IMR-90 (cell line): ENCODE measurements at regions not wholly inside any gene's neighbourhood (a gene's known extent, or its start where the extent isn't known, plus 50 kb on each side); places are given as distances from the start of the nearest gene placed in this dataset.

Experiments
- ATAC-seq: fragments of 200-7000 bp; cut with Tn5 transposase; 2 replicates; pipeline ENCODE4 v1.9.1; 2020; ENCODE audit warnings: low read depth, mild to moderate bottlenecking, moderate library complexity
- BruUV-seq: library from RNA; stranded (reverse); fragments of 400-500 nt; replicated peaks from 2 replicates; lab custom pipeline; 2021; lab: Mats Ljungman, UMichigan
- CTCF ChIA-PET: fragments of 300-600 bp; formaldehyde crosslinking; extraction: SDS; loops from one replicate; lab custom pipeline; 2021; ENCODE audit warnings: antibody characterized with exemption; lab: Yijun Ruan, JAX
- POLR2A ChIA-PET: fragments of 300-600 bp; sonication (Branson Sonifier 250); formaldehyde crosslinking; loops from one replicate; lab custom pipeline; 2022; ENCODE audit warnings: antibody characterized with exemption; ENCODE audit not compliant: unreplicated experiment; lab: Charles Lee
- DNase-seq: peaks from one replicate; pipeline ENCODE4 v3.0.0; 2013
- H2AFZ ChIP-seq: replicated peaks from 2 replicates; pipeline ENCODE3; 2013; ENCODE audit warnings: low read length, mild to moderate bottlenecking; ENCODE audit not compliant: poor library complexity
- H2AK5ac ChIP-seq: 2 replicates; pipeline ENCODE4 v1.6.1; 2013; ENCODE audit warnings: low read depth, low read length, inconsistent platforms
- H2AK9ac ChIP-seq: replicated peaks from 2 replicates; pipeline ENCODE3; 2013; ENCODE audit warnings: mild to moderate bottlenecking, low read depth, low read length, moderate library complexity; ENCODE audit not compliant: poor library complexity
- H2BK120ac ChIP-seq: 2 replicates; pipeline ENCODE4 v1.6.1; 2013; ENCODE audit warnings: low read depth, low read length, inconsistent platforms
- H2BK15ac ChIP-seq: 3 replicates; pipeline ENCODE4 v1.6.1; 2013; ENCODE audit warnings: low read depth, low read length, inconsistent platforms
- H2BK20ac ChIP-seq: 2 replicates; pipeline ENCODE4 v1.6.1; 2013; ENCODE audit warnings: low read depth, mild to moderate bottlenecking, inconsistent platforms, low read length, moderate library complexity
- H2BK5ac ChIP-seq: 2 replicates; pipeline ENCODE4 v1.6.1; 2013; ENCODE audit warnings: mild to moderate bottlenecking, low read depth, low read length, inconsistent platforms; ENCODE audit not compliant: poor library complexity, severe bottlenecking
- H3K14ac ChIP-seq: replicated peaks from 2 replicates; pipeline ENCODE4 v1.6.1; 2013; ENCODE audit warnings: low read depth, low read length, inconsistent platforms
- H3K18ac ChIP-seq: 2 replicates; pipeline ENCODE4 v1.6.1; 2013; ENCODE audit warnings: low read depth, low read length, control low read depth
- H3K23ac ChIP-seq: 2 replicates; pipeline ENCODE4 v1.6.1; 2013; ENCODE audit warnings: low read depth, low read length, inconsistent platforms
- H3K27ac ChIP-seq: 2 replicates; pipeline ENCODE4 v1.5.1; 2013; ENCODE audit warnings: mild to moderate bottlenecking, control low read depth, low read length; ENCODE audit not compliant: insufficient read depth
- H3K27me3 ChIP-seq: 2 replicates; pipeline ENCODE4 v1.6.1; 2013; ENCODE audit warnings: low read length; ENCODE audit not compliant: control insufficient read depth, insufficient read depth
- H3K36me3 ChIP-seq: 2 replicates; pipeline ENCODE4 v1.6.1; 2013; ENCODE audit warnings: low read length, mixed read lengths; ENCODE audit not compliant: control insufficient read depth, insufficient read depth
- H3K4ac ChIP-seq: 2 replicates; pipeline ENCODE4 v1.6.1; 2013; ENCODE audit warnings: low read depth, low read length, inconsistent platforms
- H3K4me1 ChIP-seq: 2 replicates; pipeline ENCODE4 v1.6.1; 2013; ENCODE audit warnings: low read length, mixed read lengths; ENCODE audit not compliant: control insufficient read depth, insufficient read depth
- H3K4me2 ChIP-seq: 2 replicates; pipeline ENCODE4 v1.6.1; 2013; ENCODE audit warnings: low read depth, mild to moderate bottlenecking, control low read depth, low read length, moderate library complexity
- H3K4me3 ChIP-seq: 2 replicates; pipeline ENCODE4 v1.5.1; 2013; ENCODE audit warnings: low read depth, mild to moderate bottlenecking, control low read depth, low read length, moderate library complexity; ENCODE audit not compliant: insufficient read depth
- H3K56ac ChIP-seq: 2 replicates; pipeline ENCODE4 v1.6.1; 2013; ENCODE audit warnings: low read length, inconsistent platforms; ENCODE audit not compliant: insufficient read depth; ENCODE audit errors: extremely low read depth
- H3K79me1 ChIP-seq, 2 experiments: 2 replicates each; pipeline ENCODE4 v1.6.1; 2013; ENCODE audit warnings: low read length in 2 of 2, inconsistent platforms in 1 of 2, low read depth in 1 of 2
- H3K9ac ChIP-seq: 2 replicates; pipeline ENCODE4 v1.6.1; 2013; ENCODE audit warnings: low read depth, low read length, control low read depth
- H3K9me1 ChIP-seq: 2 replicates; pipeline ENCODE4 v1.6.1; 2013; ENCODE audit warnings: low read length, inconsistent platforms; ENCODE audit not compliant: insufficient read depth
- H3K9me3 ChIP-seq: 2 replicates; pipeline ENCODE4 v1.6.1; 2013; ENCODE audit warnings: low read length; ENCODE audit not compliant: control insufficient read depth, insufficient read depth
- H4K20me1 ChIP-seq: 2 replicates; pipeline ENCODE4 v1.6.1; 2013; ENCODE audit warnings: low read length, inconsistent platforms; ENCODE audit not compliant: insufficient read depth
- H4K5ac ChIP-seq: 2 replicates; pipeline ENCODE4 v1.6.1; 2013; ENCODE audit warnings: mild to moderate bottlenecking, low read depth, low read length, control low read depth
- H4K8ac ChIP-seq, 2 experiments: 2 replicates each; pipeline ENCODE4 v1.6.1; 2013; ENCODE audit warnings: low read depth in 2 of 2, low read length in 2 of 2, control low read depth in 1 of 2, inconsistent platforms in 1 of 2
- H4K91ac ChIP-seq: 2 replicates; pipeline ENCODE4 v1.6.1; 2013; ENCODE audit warnings: low read depth, low read length, inconsistent platforms; ENCODE audit not compliant: insufficient read depth
- BHLHE40 ChIP-seq: fragments of 150-350 bp; IDR thresholded peaks from 2 replicates; pipeline ENCODE4 v1.6.1; 2016; ENCODE audit warnings: mild to moderate bottlenecking, low read depth, low read length
- CEBPB ChIP-seq: IDR thresholded peaks from 2 replicates; pipeline ENCODE4 v1.6.1; 2012; ENCODE audit warnings: low read depth, low read length, improper control_type of control experiment
- CHD1 ChIP-seq: IDR thresholded peaks from 2 replicates; pipeline ENCODE4 v1.6.1; 2012; ENCODE audit warnings: low read depth, low read length, improper control_type of control experiment
- FOS ChIP-seq: fragments of 150-350 bp; IDR thresholded peaks from 2 replicates; pipeline ENCODE4 v1.6.1; 2016; ENCODE audit warnings: low read depth, low read length
- MAFK ChIP-seq: IDR thresholded peaks from 2 replicates; pipeline ENCODE4 v1.6.1; 2012; ENCODE audit warnings: low read depth, low read length, improper control_type of control experiment
- MAZ ChIP-seq: IDR thresholded peaks from 2 replicates; pipeline ENCODE4 v1.6.1; 2012; ENCODE audit warnings: low read depth, mild to moderate bottlenecking, low read length, improper control_type of control experiment, moderate library complexity, borderline replicate concordance
- MXI1 ChIP-seq: IDR thresholded peaks from 2 replicates; pipeline ENCODE4 v1.6.1; 2012; ENCODE audit warnings: low read depth, mild to moderate bottlenecking, low read length, moderate library complexity, borderline replicate concordance
- NFE2L2 ChIP-seq: fragments of 150-350 bp; IDR thresholded peaks from 2 replicates; pipeline ENCODE4 v1.6.1; 2016; ENCODE audit warnings: low read depth, mild to moderate bottlenecking, low read length
- POLR2A ChIP-seq: IDR thresholded peaks from 2 replicates; pipeline ENCODE4 v1.6.1; 2012; ENCODE audit warnings: mild to moderate bottlenecking, low read depth, low read length
- RAD21 ChIP-seq: IDR thresholded peaks from 2 replicates; pipeline ENCODE4 v1.6.1; 2012; ENCODE audit warnings: low read length, improper control_type of control experiment
- RCOR1 ChIP-seq: IDR thresholded peaks from 2 replicates; pipeline ENCODE4 v1.6.1; 2012; ENCODE audit warnings: mild to moderate bottlenecking, low read length, improper control_type of control experiment; ENCODE audit not compliant: insufficient replicate concordance
- RFX5 ChIP-seq: IDR thresholded peaks from 2 replicates; pipeline ENCODE4 v1.8.0; 2012; ENCODE audit warnings: low read depth, mild to moderate bottlenecking, low read length, moderate library complexity
- SMC3 ChIP-seq: fragments of 150-350 bp; IDR thresholded peaks from 2 replicates; pipeline ENCODE4 v1.6.1; 2016; ENCODE audit warnings: low read depth, mild to moderate bottlenecking, antibody characterized with exemption, low read length, moderate library complexity
- WGBS, 2 experiments: methylation state at CpG; one replicate each; pipeline versions ENCODE4 v1.1.5 to v1.1.7; 2013; ENCODE audit warnings: missing lambda C conversion rate in 2 of 2; ENCODE audit not compliant: insufficient read length in 1 of 2; ENCODE audit errors: extremely low coverage in 2 of 2; 5-methylcytosine and 5-hydroxymethylcytosine counted together
- dilution Hi-C: fragments of 300-500 bp; cut with HindIII; formaldehyde crosslinking; loops from one replicate; pipeline ENCODE4 v1.14.3; 2018; ENCODE audit warnings: low sequenced_read_pairs; ENCODE audit not compliant: unreplicated experiment
- in situ Hi-C: fragments of 300-500 bp; cut with MboI; formaldehyde crosslinking; loops from 3 replicates; pipeline ENCODE4 v1.14.3; 2019; ENCODE audit warnings: low sequenced_read_pairs, inconsistent platforms, mixed read lengths
- intact Hi-C: fragments of 100-400 bp; cut with micrococcal nuclease; formaldehyde crosslinking; loops from 2 replicates; pipeline ENCODE4 v1.10.0; 2022
- TF ChIP-seq, protein P1 (sequence below): fragments of 150-350 bp; IDR thresholded peaks from 2 replicates; pipeline ENCODE4 v1.6.1; 2016; ENCODE audit warnings: low read depth, mild to moderate bottlenecking, low read length, moderate library complexity, borderline replicate concordance
- TF ChIP-seq, protein P2 (sequence below): fragments of 150-350 bp; IDR thresholded peaks from 2 replicates; pipeline ENCODE4 v1.6.1; 2017; ENCODE audit warnings: mild to moderate bottlenecking, antibody characterized with exemption, low read length, low read depth
- TF ChIP-seq, protein P3 (sequence below): conservative IDR thresholded peaks from 2 replicates; pipeline ENCODE4 v1.5.1; 2012; ENCODE audit warnings: mild to moderate bottlenecking, low read depth, low read length, improper control_type of control experiment

DNA sequence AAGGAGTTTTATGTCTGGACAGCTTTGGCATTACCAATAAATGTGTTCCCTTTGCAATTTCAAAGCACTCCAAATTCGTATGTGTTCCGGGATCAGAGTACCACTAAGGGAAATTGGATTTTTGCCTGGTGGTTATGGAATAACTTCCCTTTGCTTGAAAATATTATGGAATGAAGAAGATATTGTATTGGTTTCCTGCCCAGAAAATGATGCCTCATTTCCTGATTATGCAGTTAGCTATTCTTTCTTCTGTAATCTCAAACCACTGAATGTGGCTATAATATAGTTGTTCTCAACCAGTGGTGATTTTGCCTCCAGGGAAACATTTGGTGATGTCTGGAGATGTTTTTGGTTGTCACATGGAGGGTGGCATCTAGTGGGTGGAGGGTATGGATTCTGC, 142.9 kb downstream of the PCDH7 start:
- Histone ChIP-seq H2BK120ac (no peak overlapping the region), H2AK5ac (0 out of 2 replicates have a peak overlapping the region, but pooled peaks have one; percentile 7), H2AFZ (no peak overlapping the region), H3K9me1 (no peaks in the 10 kb centered on the region), H4K20me1 (no peaks in the 10 kb centered on the region), H3K79me1 (no peaks in the 10 kb centered on the region), H3K4me3 (no peak overlapping the region), H4K5ac (no peak overlapping the region), H3K23ac (no peak overlapping the region), H3K14ac (no peak overlapping the region), H3K9ac (no peak overlapping the region), H3K27me3 (no peaks in the 10 kb centered on the region), H2BK15ac (no peak overlapping the region), H4K8ac (no peak overlapping the region), H3K36me3 (no peaks in the 10 kb centered on the region), H2BK20ac (no peak overlapping the region; the same call in 1 of the 2 replicates), H3K18ac (peak overlapping the region; percentile 41; the same call in 1 of the 2 replicates), H3K27ac (no peak overlapping the region), H2AK9ac (no peak overlapping the region), H3K9me3 (no peaks in the 10 kb centered on the region), H4K91ac (no peak overlapping the region), H3K4me2 (peak overlapping the region; percentile 27; the same call in 1 of the 2 replicates), H2BK5ac (no peak overlapping the region), H3K4me1 (peaks cover 10% of the 10 kb centered on the region), H3K56ac (no peak overlapping the region), H3K4ac (no peak overlapping the region)
- in situ Hi-C loops, result no loop called here
- CTCF ChIA-PET, result interaction anchor here (0.6 kb wide), 1 partner anchor 205 kb away, joined by 3 read pairs; no protein-coding TSS in a partner anchor
- dilution Hi-C loops, result no loop called here
- ATAC-seq (no peak; the same call in 1 of the 2 replicates), DNase-seq (peak; percentile 77)
- intact Hi-C loops, result no loop called here
- WGBS, 2 experiments, result no CpG with 5 or more reads among the region's 2 CpGs
- no TSS peak for BruUV-seq
- POLR2A ChIA-PET, result no interaction called here
- TF ChIP-seq BHLHE40, result no peak
- TF ChIP-seq, protein P1, sequence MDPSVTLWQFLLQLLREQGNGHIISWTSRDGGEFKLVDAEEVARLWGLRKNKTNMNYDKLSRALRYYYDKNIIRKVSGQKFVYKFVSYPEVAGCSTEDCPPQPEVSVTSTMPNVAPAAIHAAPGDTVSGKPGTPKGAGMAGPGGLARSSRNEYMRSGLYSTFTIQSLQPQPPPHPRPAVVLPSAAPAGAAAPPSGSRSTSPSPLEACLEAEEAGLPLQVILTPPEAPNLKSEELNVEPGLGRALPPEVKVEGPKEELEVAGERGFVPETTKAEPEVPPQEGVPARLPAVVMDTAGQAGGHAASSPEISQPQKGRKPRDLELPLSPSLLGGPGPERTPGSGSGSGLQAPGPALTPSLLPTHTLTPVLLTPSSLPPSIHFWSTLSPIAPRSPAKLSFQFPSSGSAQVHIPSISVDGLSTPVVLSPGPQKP, result no peak
- no peak for TF ChIP-seq SMC3
- no peak for TF ChIP-seq RAD21
- no peak for TF ChIP-seq MXI1
- no peak for TF ChIP-seq RCOR1
- no peak for TF ChIP-seq CEBPB
- no peak for TF ChIP-seq RFX5
- no peak for TF ChIP-seq NFE2L2
- no peak for TF ChIP-seq POLR2A
- TF ChIP-seq MAZ, result no peak
- TF ChIP-seq CHD1, result no peak
- TF ChIP-seq, protein P2, sequence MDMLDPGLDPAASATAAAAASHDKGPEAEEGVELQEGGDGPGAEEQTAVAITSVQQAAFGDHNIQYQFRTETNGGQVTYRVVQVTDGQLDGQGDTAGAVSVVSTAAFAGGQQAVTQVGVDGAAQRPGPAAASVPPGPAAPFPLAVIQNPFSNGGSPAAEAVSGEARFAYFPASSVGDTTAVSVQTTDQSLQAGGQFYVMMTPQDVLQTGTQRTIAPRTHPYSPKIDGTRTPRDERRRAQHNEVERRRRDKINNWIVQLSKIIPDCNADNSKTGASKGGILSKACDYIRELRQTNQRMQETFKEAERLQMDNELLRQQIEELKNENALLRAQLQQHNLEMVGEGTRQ, result no peak
- TF ChIP-seq, protein P3, sequence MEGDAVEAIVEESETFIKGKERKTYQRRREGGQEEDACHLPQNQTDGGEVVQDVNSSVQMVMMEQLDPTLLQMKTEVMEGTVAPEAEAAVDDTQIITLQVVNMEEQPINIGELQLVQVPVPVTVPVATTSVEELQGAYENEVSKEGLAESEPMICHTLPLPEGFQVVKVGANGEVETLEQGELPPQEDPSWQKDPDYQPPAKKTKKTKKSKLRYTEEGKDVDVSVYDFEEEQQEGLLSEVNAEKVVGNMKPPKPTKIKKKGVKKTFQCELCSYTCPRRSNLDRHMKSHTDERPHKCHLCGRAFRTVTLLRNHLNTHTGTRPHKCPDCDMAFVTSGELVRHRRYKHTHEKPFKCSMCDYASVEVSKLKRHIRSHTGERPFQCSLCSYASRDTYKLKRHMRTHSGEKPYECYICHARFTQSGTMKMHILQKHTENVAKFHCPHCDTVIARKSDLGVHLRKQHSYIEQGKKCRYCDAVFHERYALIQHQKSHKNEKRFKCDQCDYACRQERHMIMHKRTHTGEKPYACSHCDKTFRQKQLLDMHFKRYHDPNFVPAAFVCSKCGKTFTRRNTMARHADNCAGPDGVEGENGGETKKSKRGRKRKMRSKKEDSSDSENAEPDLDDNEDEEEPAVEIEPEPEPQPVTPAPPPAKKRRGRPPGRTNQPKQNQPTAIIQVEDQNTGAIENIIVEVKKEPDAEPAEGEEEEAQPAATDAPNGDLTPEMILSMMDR, result no peak
- TF ChIP-seq FOS, result no peak
- no peak for TF ChIP-seq MAFK
